H54 (cell line): ENCODE measurements at regions not wholly inside any gene's neighbourhood (a gene's known extent, or its start where the extent isn't known, plus 50 kb on each side); places are given as distances from the start of the nearest gene placed in this dataset.

ENCODE experiments used
- DNase-seq: peaks from one replicate; pipeline ENCODE4 v3.0.0; 2011; ENCODE audit warnings: low spot score, mixed read lengths; ENCODE audit not compliant: insufficient read length
- FAIRE-seq: peaks from 3 replicates; lab custom pipeline; 2011; peaks lifted over from hg19 to GRCh38; lab: Jason Lieb, UNC
- POLR2A ChIP-seq: IDR thresholded peaks from 2 replicates; pipeline ENCODE4 v1.6.1; 2011; ENCODE audit warnings: low read depth, mild to moderate bottlenecking, low read length

DNA sequence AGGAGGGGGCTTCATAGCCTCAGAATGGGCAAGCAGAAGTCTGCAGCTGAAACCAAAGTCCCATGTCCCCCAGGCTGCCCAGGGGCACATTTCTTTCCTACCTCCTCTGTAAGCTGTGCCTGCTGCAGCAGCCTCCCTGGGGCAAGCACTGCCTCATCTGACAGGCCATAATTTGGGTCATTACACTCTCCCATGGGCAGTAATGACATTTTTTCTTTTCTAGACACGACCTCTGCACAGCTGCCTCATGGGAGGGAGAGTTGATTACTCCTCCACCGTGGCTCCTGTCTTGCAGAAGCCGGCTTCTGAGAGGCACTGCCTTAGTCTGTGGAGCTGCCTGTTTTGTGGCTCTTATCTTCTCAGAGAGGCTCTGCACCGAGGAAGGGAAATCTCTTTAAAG lies 268.9 kb downstream of the TDRD15 start:
- TF ChIP-seq POLR2A: no peak
- DNase-seq (no peak), FAIRE-seq (no peak)

DNA sequence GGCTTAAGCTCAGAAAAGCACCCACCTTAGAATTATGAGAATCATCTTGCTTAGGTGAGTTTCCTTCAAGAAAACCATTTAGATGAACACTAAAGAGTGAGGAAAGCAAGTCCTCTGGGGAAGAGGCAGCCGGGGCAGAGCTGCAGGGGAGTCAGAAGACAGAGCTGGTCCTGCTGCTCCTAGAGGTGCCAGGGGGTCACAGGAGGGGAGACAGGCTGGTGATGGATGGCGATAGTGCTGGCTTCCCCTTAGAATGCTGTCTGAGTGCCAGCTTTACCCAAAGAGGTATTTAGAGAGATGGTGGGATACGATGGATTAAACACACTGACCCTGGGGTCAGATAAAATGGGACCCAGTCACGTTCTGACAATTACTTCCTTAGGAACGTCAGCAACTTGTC lies 269.4 kb downstream of the TDRD15 start:
- no peak for TF ChIP-seq POLR2A
- no peak for FAIRE-seq
- no peak for DNase-seq

DNA sequence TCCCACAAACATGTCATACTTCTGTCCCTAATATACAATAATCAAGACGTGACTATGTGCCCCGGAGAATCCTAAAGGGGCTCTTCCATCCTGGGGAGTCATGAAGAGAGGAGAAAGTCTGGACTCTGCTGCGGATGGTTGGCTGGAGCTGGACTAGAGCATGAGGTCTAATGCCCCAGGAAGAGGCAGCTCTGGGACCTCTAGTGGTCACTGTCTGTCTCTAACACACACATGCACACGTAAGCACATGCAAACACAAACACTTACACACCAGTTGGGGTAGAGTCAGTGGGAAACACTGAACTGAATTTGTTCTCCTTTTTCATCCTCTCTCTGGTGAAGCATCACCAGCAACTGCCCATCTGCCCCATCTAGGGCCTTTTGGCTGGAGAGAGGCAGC lies 271.6 kb downstream of the TDRD15 start:
- no peak for FAIRE-seq
- no peak for TF ChIP-seq POLR2A
- no peak for DNase-seq

DNA sequence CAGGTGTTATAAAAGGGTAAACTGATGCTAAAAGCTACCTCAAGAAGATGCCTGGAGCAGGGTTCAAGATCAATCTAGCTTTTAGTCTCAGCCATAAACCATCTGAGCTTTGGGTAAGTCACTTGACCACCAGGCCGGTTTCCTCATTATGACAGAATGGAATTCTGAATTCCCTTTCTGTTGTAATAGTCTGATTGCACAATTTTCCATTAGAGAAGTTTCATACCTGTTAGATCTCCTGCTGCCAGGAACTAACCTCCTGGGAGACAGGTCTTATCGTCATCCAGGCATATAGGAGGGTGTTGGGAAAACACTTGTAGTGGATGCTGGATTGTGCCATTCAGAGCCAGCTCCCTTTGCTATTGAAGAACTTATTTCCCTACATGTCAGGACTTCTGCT lies 272.5 kb downstream of the TDRD15 start:
- FAIRE-seq: no peak
- DNase-seq: no peak
- TF ChIP-seq POLR2A: no peak

DNA sequence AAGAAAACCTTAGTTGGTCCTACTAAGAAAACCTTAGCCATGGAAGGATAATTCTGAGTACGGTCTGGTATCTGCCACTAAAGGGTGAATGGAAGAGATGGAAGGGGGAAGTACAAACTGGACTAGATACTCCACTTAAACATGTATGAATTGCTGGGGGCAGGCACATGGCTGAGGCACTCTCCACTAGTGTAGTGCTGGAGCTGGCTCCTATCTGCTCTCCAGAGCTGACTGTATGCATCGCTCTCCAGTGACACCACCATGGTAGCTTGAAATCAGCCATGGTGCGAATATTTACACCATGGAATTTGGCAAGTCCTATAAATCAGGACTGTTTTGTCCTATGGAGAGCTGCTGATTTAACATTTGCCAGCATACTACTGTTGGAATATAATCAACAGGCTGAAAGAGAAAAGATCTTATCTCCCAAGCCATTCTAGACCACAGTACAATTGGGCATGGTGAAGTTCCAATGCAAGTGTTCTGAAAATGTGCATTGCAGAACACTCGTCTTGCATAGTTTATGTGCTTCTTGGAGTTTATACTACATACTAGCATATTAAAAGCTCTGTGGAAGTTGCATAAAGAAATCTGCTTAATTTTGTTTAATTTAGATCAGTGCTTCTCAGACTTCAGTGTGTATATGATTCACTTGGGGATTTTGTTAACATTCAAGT lies 277.4 kb downstream of the TDRD15 start:
- no peak for TF ChIP-seq POLR2A
- FAIRE-seq: no peak
- no peak for DNase-seq

DNA sequence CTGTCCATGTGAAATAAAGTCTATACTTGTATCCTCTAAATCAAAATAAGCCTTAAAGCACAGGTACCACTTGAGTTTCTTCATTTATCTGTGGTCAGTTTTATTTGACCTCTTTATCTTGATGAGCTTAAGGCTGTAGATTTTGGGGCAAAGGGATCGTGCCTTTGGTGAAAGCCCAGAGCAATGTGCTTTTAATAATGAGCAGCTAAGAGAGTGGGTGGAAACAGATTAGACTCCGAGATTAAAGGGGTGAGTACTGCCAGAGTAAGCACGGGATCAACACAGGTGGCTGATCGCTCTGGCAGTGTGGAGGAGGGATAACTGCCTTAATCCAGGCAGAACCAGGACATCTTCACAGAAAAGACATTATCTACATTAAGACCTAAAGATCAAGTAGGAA lies 280.4 kb downstream of the TDRD15 start:
- FAIRE-seq (no peak), DNase-seq (no peak)
- TF ChIP-seq POLR2A: no peak

DNA sequence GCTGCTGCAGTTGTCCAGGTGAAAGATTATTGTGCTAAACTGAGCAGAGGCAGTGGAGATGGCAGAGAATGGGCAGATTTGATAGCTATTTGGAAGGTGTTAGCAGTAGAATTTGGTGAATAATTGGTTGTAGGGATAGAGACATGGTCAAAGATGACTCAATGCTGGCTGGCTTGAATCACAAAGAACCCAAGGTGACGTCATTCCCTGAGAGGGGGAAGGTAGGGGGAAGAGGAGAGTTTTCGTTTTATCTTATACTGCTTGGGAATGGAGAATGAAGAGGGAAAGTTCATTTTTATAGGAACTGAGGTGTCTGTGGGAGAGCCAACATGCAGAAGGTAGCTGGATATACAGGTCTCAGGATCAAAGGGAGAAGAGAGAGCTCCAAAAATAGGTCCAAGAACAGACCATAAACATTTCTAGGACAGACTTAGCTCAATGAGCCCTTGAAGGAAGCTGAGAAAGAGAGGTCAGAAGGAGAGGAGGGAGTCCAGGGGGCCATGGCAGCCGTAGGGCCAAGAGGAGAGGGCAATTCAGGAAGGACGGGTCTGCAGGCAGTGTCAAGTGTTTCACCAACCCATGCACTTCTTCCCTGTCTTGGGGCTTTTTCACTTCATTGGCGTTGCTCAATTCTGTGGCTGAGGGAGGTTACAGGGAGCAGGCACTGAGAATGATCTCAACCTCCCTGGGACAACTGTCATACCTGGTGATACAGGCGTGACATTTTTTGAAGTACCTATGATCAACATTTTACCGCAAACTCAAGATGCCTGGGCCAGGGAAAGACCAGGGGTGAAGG lies 281.3 kb downstream of the TDRD15 start:
- DNase-seq (no peak), FAIRE-seq (no peak)
- no peak for TF ChIP-seq POLR2A

DNA sequence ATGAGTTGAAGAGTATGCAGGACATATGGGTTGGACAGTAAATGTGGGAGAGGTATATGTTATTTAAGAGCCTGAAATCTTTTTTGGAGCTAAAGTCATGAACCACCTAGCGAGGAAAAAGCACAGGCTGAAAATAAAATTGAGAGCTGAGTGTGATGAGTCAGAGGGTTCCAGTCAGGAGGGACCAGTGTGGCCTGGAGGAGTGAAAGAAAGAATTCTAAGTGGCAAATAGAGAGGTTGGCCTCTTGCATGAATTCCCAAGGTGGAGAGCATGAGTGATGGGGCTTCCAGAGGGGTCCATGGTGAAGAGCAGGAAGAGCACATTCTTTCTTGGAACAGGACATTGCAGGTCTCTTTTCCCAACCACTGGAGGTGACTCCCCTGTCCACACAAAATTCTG lies 282.6 kb downstream of the TDRD15 start:
- no peak for FAIRE-seq
- no peak for DNase-seq
- no peak for TF ChIP-seq POLR2A

DNA sequence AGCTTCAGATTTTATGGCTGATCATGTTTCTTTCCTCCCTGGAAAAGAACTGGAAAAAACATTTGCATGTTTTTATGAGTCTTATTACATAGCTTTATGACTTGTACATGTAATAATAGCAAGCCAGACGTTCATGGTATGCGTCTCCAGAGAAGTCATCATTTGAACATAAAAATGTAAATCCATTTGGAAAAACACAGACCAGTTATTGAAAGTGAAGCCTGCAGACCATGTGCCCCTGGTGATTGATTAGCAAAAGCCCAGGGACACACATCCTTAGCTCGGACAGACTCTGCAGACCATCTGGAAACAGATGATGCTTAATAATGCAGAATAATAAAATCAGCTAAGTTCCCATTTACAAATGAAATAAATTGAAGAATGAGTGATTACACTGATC lies 283.1 kb downstream of the TDRD15 start:
- FAIRE-seq: no peak
- TF ChIP-seq POLR2A: no peak

DNA sequence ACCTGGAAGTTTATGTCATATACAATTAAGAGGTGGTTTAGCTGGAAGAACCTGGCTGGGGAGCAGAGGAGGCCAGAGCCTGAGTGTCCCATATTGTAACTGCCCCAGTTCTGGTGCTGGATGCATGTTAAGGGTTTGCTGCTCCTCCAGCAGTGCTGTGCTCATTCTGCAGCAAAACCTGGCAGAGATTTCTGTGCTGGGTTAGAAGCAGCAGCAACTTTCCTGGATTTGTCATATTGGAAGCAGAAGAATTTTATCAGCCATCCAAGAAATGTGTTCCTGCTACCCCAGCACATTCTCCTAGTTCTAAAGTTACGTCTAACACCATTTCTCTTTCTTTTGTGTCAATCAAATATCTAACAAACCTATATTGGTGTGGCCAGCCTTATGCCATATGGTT lies 284.1 kb downstream of the TDRD15 start:
- TF ChIP-seq POLR2A: no peak
- no peak for DNase-seq
- FAIRE-seq: no peak

More for the DNA sequence above, 283.1 kb downstream of the TDRD15 start:
- DNase-seq: no peak

DNA sequence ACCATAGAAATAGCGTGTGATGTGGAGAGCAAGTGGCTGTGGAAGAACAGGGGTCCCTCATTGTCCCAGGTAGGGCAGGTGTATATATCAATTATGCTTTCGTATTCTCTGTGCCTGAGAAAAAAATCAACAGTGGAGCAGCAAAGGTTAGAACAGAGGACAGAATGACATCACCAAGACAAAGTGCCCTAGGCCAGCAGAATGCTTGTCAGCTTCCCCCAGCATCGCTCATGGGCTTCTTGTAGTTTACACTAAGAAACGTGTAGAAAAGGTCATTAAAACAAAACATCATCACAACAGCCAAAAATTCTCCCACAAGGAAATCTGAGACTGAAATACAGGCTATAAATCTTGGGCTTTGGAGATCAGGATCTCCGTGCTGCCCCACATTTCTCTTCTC lies 288.0 kb downstream of the TDRD15 start:
- no peak for TF ChIP-seq POLR2A
- DNase-seq (no peak), FAIRE-seq (no peak)

DNA sequence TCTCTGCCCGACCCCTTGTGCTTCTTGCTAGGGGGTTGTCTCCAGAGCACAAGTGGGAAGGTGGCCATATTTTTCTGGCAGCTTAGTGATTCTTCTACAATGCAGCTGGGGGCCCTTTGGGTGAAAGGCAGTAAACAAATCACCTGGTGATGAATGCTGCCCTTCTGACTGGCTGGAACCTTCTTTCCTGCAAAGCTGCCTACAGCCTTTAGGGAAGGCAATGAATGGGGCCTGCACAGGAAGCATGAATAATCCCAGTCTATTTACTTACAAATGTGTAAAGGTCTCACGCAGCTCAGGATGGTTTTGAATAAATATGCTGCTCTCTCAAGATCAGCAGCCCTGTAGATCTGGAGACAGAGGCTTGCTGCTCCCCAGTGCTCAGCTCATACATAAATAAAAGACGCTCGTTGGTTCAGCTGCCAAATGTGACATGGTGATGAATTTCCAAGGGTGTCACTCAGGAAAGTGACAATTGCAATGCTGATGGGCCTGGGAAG lies 289.2 kb downstream of the TDRD15 start:
- DNase-seq: no peak
- TF ChIP-seq POLR2A: no peak

DNA sequence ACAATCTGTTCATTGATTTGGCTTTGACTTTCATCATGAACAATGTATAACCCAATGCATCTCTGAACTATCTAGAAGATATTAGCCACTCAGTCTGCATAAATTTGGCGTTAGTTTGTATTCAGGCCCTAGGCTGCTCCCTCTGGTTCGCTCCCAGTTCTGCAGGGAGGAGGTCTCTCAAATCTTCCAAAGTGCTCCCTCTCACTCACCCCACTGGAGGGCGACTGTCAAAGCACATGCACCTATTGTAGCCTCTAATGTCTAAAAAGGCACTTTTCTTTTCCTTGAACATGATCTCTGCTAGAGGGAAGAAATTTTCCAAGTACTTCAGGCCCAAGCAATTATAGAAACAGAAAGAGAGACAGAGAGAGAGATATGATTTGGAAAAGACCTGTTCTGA lies 291.5 kb downstream of the TDRD15 start:
- TF ChIP-seq POLR2A: no peak
- DNase-seq (no peak), FAIRE-seq (no peak)

More for the DNA sequence above, 289.2 kb downstream of the TDRD15 start:
- no peak for FAIRE-seq

DNA sequence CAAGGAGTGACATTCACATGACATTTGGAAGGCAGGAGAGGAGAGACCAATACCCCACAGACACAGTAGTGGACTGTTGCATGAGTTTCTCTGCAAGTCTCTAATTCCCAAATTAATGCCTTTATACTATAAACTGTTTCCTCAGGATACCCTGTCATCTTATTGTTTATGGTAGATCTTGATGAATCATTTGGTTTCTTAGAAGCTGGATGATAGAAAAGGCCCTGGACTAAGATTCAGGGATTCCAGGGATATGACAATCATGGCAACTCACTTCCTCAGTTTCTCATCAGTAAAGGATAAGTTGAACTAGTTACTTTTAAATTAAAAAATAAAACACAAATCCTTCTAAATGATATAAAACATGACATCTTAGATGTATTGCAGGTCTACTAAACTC lies 292.5 kb downstream of the TDRD15 start:
- TF ChIP-seq POLR2A: no peak
- FAIRE-seq (no peak), DNase-seq (no peak)
